ENCODE measurements at regions not wholly inside any gene's neighbourhood (a gene's known extent, or its start where the extent isn't known, plus 50 kb on each side); places are given as distances from the start of the nearest gene placed in this dataset.
"Not testable (repeated sequence)": the region's sequence is repeated elsewhere in the genome, so short reads cannot be mapped to it uniquely, and the experiment has no call there.

GRCh38 chr5:39767916-39768315, 343.1 kb upstream of the DAB2 start:
- no peak for DNase-seq (ENCODE audit: low read depth in 2 of 3, low spot score in 2 of 3)

- no peak for DNase-seq (ENCODE audit: low read depth in 2 of 3, low spot score in 2 of 3)
Observed at GRCh38 chr5:39765366-39765765, 340.6 kb upstream of the DAB2 start.

- DNase-seq (ENCODE audit: low read depth in 2 of 3, low spot score in 2 of 3) = no peak
Observed at GRCh38 chr5:39762761-39763160, 338.0 kb upstream of the DAB2 start.

- no peak for DNase-seq (ENCODE audit: low read depth in 2 of 3, low spot score in 2 of 3)
Observed at GRCh38 chr5:39761199-39761950, 336.6 kb upstream of the DAB2 start.

- DNase-seq (ENCODE audit: low read depth in 2 of 3, low spot score in 2 of 3) = no peak
Observed at GRCh38 chr5:39760385-39761198, 335.8 kb upstream of the DAB2 start.

GRCh38 chr5:39759701-39760100, 334.9 kb upstream of the DAB2 start:
- no peak for DNase-seq (ENCODE audit: low read depth in 2 of 3, low spot score in 2 of 3)

GRCh38 chr5:39758426-39758825, 333.6 kb upstream of the DAB2 start:
- no peak for DNase-seq (ENCODE audit: low read depth in 2 of 3, low spot score in 2 of 3)

- no peak for DNase-seq (ENCODE audit: low read depth in 2 of 3, low spot score in 2 of 3)
Observed at GRCh38 chr5:39757131-39757530, 332.4 kb upstream of the DAB2 start.

- no peak for DNase-seq (ENCODE audit: low read depth in 2 of 3, low spot score in 2 of 3)
Observed at GRCh38 chr5:39755986-39756385, 331.2 kb upstream of the DAB2 start.

GRCh38 chr5:39755452-39755851, 330.7 kb upstream of the DAB2 start:
- DNase-seq (ENCODE audit: low read depth in 2 of 3, low spot score in 2 of 3) = no peak

GRCh38 chr5:39753747-39754146, 329.0 kb upstream of the DAB2 start:
- DNase-seq (ENCODE audit: low read depth in 2 of 3, low spot score in 2 of 3) = not testable (repeated sequence)

GRCh38 chr5:39750661-39751060, 325.9 kb upstream of the DAB2 start:
- no peak for DNase-seq (ENCODE audit: low read depth in 2 of 3, low spot score in 2 of 3)

- DNase-seq (ENCODE audit: low read depth in 2 of 3, low spot score in 2 of 3) = no peak
Observed at GRCh38 chr5:39742916-39743315, 318.1 kb upstream of the DAB2 start.

GRCh38 chr5:39740404-39740803, 315.6 kb upstream of the DAB2 start:
- DNase-seq (ENCODE audit: low read depth in 2 of 3, low spot score in 2 of 3) = no peak

GRCh38 chr5:39732166-39732565, 307.4 kb upstream of the DAB2 start:
- DNase-seq (ENCODE audit: low read depth in 2 of 3, low spot score in 2 of 3) = no peak

- DNase-seq (ENCODE audit: low read depth in 2 of 3, low spot score in 2 of 3) = no peak
Observed at GRCh38 chr5:39730699-39731098, 305.9 kb upstream of the DAB2 start.

GRCh38 chr5:39730006-39730405, 305.2 kb upstream of the DAB2 start:
- no peak for DNase-seq (ENCODE audit: low read depth in 2 of 3, low spot score in 2 of 3)

GRCh38 chr5:39726467-39726866, 301.7 kb upstream of the DAB2 start:
- DNase-seq (ENCODE audit: low read depth in 2 of 3, low spot score in 2 of 3) = no peak

GRCh38 chr5:39721394-39721793, 296.6 kb upstream of the DAB2 start:
- DNase-seq (ENCODE audit: low read depth in 2 of 3, low spot score in 2 of 3) = no peak

GRCh38 chr5:39720136-39720535, 295.4 kb upstream of the DAB2 start:
- no peak for DNase-seq (ENCODE audit: low read depth in 2 of 3, low spot score in 2 of 3)

- no peak for DNase-seq (ENCODE audit: low read depth in 2 of 3, low spot score in 2 of 3)
Observed at GRCh38 chr5:39717176-39717897, 292.6 kb upstream of the DAB2 start.

GRCh38 chr5:39716532-39717028, 291.8 kb upstream of the DAB2 start:
- no peak for DNase-seq (ENCODE audit: low read depth in 2 of 3, low spot score in 2 of 3)

Data from activated CD8-positive, alpha-beta memory T cell treated with anti-CD3 and anti-CD28 coated beads for 48 hours (primary cell).